ENCODE measurements at regions not wholly inside any gene's neighbourhood (a gene's known extent, or its start where the extent isn't known, plus 50 kb on each side); places are given as distances from the start of the nearest gene placed in this dataset.

DNA sequence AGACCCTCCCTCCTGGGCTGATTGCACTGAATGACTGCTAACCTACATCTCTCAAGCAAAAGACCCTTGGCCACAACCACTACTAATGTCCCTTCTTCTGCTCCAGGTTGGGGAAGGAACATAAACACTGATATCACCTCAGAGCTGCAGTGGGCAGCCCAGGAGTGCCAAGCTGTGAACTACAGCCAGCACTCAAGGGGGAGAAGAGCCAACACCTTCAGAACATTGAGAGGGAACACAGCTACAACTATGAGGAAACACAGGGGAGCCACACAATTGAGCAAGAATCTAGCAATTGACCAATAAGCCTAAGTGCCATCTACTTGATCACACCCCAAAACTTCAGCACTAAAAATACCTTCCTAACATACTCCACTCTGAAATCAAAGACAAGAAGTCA lies 222.8 kb downstream of the SPATA18 start:
- Histone ChIP-seq H3K4me3 (no peak overlapping the region), H3K27me3 (no peaks in the 10 kb centered on the region), H3K27ac (no peak overlapping the region), H3K4me1 (no peaks in the 10 kb centered on the region), H3K36me3 (no peaks in the 10 kb centered on the region), H3K9me3 (no peaks in the 10 kb centered on the region)
- no peak for TF ChIP-seq EP300 (IDR thresholded peaks at IDR 0.05)
- TF ChIP-seq POLR2AphosphoS5 (IDR thresholded peaks at IDR 0.05): no peak
- no peak for TF ChIP-seq POLR2A (IDR thresholded peaks at IDR 0.05)
- TF ChIP-seq, protein P1, sequence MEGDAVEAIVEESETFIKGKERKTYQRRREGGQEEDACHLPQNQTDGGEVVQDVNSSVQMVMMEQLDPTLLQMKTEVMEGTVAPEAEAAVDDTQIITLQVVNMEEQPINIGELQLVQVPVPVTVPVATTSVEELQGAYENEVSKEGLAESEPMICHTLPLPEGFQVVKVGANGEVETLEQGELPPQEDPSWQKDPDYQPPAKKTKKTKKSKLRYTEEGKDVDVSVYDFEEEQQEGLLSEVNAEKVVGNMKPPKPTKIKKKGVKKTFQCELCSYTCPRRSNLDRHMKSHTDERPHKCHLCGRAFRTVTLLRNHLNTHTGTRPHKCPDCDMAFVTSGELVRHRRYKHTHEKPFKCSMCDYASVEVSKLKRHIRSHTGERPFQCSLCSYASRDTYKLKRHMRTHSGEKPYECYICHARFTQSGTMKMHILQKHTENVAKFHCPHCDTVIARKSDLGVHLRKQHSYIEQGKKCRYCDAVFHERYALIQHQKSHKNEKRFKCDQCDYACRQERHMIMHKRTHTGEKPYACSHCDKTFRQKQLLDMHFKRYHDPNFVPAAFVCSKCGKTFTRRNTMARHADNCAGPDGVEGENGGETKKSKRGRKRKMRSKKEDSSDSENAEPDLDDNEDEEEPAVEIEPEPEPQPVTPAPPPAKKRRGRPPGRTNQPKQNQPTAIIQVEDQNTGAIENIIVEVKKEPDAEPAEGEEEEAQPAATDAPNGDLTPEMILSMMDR (IDR thresholded peaks at IDR 0.05): no peak
- DNase-seq (ENCODE audit: low spot score in 2 of 2): no peak

DNA sequence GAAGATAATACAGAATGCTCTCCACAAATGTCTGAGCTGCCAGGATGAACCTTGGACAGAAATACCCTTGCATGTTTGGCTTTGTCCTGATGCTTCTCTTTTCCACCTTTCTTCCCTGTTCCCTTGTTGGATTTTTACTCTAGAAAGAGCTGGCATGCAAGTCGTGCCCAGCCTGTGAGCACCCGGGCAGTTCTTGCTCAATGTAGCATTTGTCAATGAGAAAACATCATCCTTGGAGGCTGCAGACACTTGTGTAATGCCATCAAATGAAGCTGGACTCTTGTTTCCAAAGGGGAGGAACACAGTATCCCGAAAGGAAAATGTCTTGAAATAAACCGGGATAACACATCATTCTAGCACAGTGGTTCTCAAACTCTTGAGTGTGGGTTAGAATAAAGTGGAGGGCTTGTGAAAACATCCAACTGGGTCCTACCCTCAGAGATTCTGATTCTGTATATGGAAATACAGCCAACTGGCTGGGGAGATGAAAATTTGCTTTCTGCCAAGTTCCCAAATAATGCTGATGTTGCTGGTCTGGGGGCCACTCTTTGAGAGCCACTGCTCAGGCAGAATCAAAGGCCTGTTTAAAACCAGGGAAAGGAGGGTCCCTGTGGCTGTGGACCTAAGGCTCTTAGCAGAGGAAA lies 237.2 kb downstream of the SPATA18 start:
- Histone ChIP-seq H3K27ac (no peak overlapping the region), H3K4me1 (no peaks in the 10 kb centered on the region), H3K9me3 (no peaks in the 10 kb centered on the region), H3K36me3 (no peaks in the 10 kb centered on the region), H3K27me3 (no peaks in the 10 kb centered on the region), H3K4me3 (no peak overlapping the region)
- DNase-seq (ENCODE audit: low spot score in 2 of 2): no peak
- TF ChIP-seq POLR2A (IDR thresholded peaks at IDR 0.05): no peak
- TF ChIP-seq, protein P1 (IDR thresholded peaks at IDR 0.05): no peak
- no peak for TF ChIP-seq EP300 (IDR thresholded peaks at IDR 0.05)
- no peak for TF ChIP-seq POLR2AphosphoS5 (IDR thresholded peaks at IDR 0.05)
- WGBS: 78% methylated on average over 4 of the region's 4 CpGs

DNA sequence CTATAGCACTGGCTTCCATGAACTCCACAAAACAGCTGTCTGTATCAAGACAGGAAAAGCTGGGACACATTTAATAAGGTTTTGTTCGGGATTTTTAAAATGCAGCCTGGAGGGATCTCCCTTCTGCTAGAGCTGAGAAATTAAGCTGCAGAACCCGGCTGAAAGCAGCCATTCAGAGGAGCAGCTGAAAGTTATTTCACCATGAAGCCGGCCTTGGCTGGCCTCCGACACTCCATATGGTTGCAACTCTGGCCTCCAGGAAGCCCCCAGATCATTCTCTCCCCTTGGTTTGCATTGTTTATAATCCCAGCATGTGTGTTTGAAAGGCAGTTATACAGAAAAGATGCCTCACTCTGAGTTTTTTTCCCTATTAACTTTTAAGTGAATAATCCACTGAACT lies 239.4 kb downstream of the SPATA18 start:
- TF ChIP-seq, protein P1 (IDR thresholded peaks at IDR 0.05): no peak
- TF ChIP-seq EP300 (IDR thresholded peaks at IDR 0.05): no peak
- no peak for TF ChIP-seq POLR2A (IDR thresholded peaks at IDR 0.05)
- TF ChIP-seq POLR2AphosphoS5 (IDR thresholded peaks at IDR 0.05): no peak
- Histone ChIP-seq H3K9me3 (no peaks in the 10 kb centered on the region), H3K4me1 (no peaks in the 10 kb centered on the region), H3K27ac (no peak overlapping the region), H3K27me3 (no peaks in the 10 kb centered on the region), H3K36me3 (no peaks in the 10 kb centered on the region), H3K4me3 (no peak overlapping the region)
- 61% methylated on average over 4 of the region's 4 CpGs for WGBS
- DNase-seq (ENCODE audit: low spot score in 2 of 2): no peak

DNA sequence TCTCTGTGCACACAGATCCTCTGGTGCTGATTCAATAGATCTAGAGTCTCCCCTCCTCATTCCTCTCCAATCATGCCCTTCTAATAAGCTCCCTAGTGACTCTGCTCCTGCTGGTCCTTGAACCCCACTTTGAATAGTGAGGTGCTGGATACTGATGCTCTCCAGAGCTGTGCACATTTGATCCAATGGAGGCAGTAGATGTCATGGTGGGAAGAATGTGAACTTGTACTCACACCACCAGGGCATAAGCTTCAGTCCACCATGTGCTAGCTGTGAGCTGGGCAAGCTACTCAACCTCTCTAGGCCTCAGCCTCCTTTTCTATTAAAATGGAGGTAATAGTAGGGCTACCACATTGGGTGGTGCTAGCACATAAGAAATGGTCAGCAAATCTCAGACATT lies 241.1 kb downstream of the SPATA18 start:
- H3K36me3 ChIP-seq: no peaks in the 10 kb centered on the region
- no peaks in the 10 kb centered on the region for H3K9me3 ChIP-seq
- no peaks in the 10 kb centered on the region for H3K27me3 ChIP-seq
- TF ChIP-seq POLR2A (IDR thresholded peaks at IDR 0.05) (no peak), EP300 (IDR thresholded peaks at IDR 0.05) (no peak)
- TF ChIP-seq, protein P1 (IDR thresholded peaks at IDR 0.05): no peak
- H3K4me1 ChIP-seq: no peaks in the 10 kb centered on the region
- H3K4me3 ChIP-seq: no peak overlapping the region
- no peak overlapping the region for H3K27ac ChIP-seq
- no peak for DNase-seq (ENCODE audit: low spot score in 2 of 2)

DNA sequence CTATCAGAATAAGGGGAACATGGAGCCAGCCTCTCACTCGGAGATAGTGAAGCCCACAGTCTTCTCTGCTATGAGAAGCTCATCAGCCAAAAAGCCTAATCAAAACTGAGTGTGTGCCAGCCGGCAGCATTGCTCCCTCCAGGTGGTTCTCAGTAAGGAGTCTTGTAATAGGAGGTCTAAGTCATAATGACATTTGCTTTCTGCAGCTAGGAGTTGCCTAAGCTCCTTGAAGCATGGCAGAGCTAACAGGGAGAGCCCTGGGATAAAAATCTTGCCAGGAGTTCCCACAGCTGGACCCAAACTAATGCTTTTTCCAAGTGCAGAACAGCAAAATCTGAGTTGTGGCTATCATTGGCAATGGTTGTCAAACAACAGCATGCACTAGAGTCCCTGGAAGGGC lies 245.2 kb downstream of the SPATA18 start:
- H3K9me3 ChIP-seq: no peaks in the 10 kb centered on the region
- WGBS: 79% methylated on average over 2 of the region's 2 CpGs
- no peak overlapping the region for H3K27ac ChIP-seq
- no peaks in the 10 kb centered on the region for H3K36me3 ChIP-seq
- TF ChIP-seq, protein P1 (IDR thresholded peaks at IDR 0.05): no peak
- TF ChIP-seq EP300 (IDR thresholded peaks at IDR 0.05): no peak
- TF ChIP-seq POLR2AphosphoS5 (IDR thresholded peaks at IDR 0.05): no peak
- TF ChIP-seq POLR2A (IDR thresholded peaks at IDR 0.05): no peak
- no peak overlapping the region for H3K4me3 ChIP-seq
- peaks cover 2% of the 10 kb centered on the region for H3K4me1 ChIP-seq
- H3K27me3 ChIP-seq: no peaks in the 10 kb centered on the region
- DNase-seq (ENCODE audit: low spot score in 2 of 2): no peak

Data from suprapubic skin (tissue), 4 donors.